ENCODE measurements at regions not wholly inside any gene's neighbourhood (a gene's known extent, or its start where the extent isn't known, plus 50 kb on each side); places are given as distances from the start of the nearest gene placed in this dataset.

DNA sequence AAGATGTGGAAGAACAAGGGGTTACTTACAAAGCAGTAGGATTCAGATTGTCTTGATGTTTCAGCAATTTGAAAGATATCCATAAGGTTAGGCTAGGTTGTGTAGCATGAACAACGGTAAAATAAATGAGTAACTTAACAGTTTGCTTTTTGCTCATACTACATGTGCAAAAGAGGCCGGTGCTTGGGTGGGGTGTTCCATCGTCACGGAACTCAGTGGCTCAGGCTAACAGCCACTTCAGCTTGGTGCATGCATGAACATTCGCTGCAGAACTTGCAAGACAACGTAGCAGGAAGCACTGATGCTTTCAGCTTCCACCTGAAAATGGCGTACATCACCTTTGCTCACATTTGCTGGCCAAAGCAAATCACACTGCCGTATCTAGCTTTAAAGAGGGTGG is 407.3 kb upstream of the CDH20 start:
- CTCF ChIA-PET (ENCODE audit: unreplicated experiment) = no interaction called here
- BruUV-seq (replicated peaks) = no TSS peak
- no peak for DNase-seq (ENCODE audit: low spot score)
- Histone ChIP-seq H4K20me1 (ENCODE audit: insufficient read depth, low read length) (no peaks in the 10 kb centered on the region), H3K9me2 (ENCODE audit: insufficient read depth, low read length) (no peaks in the 10 kb centered on the region), H3K9me3 (ENCODE audit: low read length) (no peaks in the 10 kb centered on the region), H3K36me3 (ENCODE audit: insufficient read depth, low read length) (no peaks in the 10 kb centered on the region), H3K4me2 (ENCODE audit: low read length) (no peak overlapping the region), H3K4me3 (ENCODE audit: low read depth, low read length, poor library complexity, severe bottlenecking) (no peak overlapping the region), H3K79me2 (ENCODE audit: insufficient read depth, low read depth, low read length) (no peaks in the 10 kb centered on the region), H3K4me1 (ENCODE audit: insufficient read depth, low read length, poor library complexity, severe bottlenecking) (no peaks in the 10 kb centered on the region), H3K27ac (ENCODE audit: low read depth, low read length, poor library complexity, severe bottlenecking) (no peak overlapping the region), H2AFZ (ENCODE audit: low read length) (no peak overlapping the region)
- POLR2A ChIA-PET = no interaction called here
- intact Hi-C loops (cut with micrococcal nuclease; ENCODE audit: unreplicated experiment) = no loop called here
- no peak for TF ChIP-seq EZH2phosphoT487 (IDR thresholded peaks at IDR 0.05; ENCODE audit: borderline replicate concordance, low read depth, low read length)
- no peak for TF ChIP-seq CTCF (conservative IDR thresholded peaks at IDR 0.05; ENCODE audit: low read length)

DNA sequence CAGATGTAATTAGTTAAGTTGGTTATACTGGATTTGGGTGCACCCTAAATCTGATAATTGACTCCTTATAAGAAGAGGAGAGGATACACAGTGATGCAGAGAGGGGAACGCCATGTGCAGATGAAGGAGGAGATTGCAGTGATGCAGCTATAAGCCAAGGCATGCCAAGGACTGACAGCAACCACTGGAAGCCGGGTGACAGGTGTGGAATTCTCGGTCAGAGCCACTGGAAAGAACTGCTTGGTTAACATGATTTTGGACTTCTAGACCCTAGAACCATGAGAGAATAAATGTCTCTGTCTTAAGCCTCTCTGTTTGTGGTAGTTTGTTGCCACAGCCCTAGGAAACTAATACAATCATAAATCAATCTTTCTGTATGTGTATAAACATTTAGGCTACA is 403.3 kb upstream of the CDH20 start:
- BruUV-seq (replicated peaks) = no TSS peak
- intact Hi-C loops (cut with micrococcal nuclease; ENCODE audit: unreplicated experiment) = no loop called here
- CTCF ChIA-PET (ENCODE audit: unreplicated experiment) = no interaction called here

More for the DNA sequence above, 403.3 kb upstream of the CDH20 start:
- H3K9me3 ChIP-seq (ENCODE audit: low read length) = no peaks in the 10 kb centered on the region
- no peak overlapping the region for H3K4me2 ChIP-seq (ENCODE audit: low read length)
- DNase-seq (ENCODE audit: low spot score) = no peak
- no peak for TF ChIP-seq EZH2phosphoT487 (IDR thresholded peaks at IDR 0.05; ENCODE audit: borderline replicate concordance, low read depth, low read length)
- no peak for TF ChIP-seq CTCF (conservative IDR thresholded peaks at IDR 0.05; ENCODE audit: low read length)
- POLR2A ChIA-PET = no interaction called here
- H3K79me2 ChIP-seq (ENCODE audit: insufficient read depth, low read depth, low read length) = no peaks in the 10 kb centered on the region
- no peaks in the 10 kb centered on the region for H3K36me3 ChIP-seq (ENCODE audit: insufficient read depth, low read length)
- H2AFZ ChIP-seq (ENCODE audit: low read length) = no peak overlapping the region
- H3K27ac ChIP-seq (ENCODE audit: low read depth, low read length, poor library complexity, severe bottlenecking) = no peak overlapping the region
- H3K4me1 ChIP-seq (ENCODE audit: insufficient read depth, low read length, poor library complexity, severe bottlenecking) = no peaks in the 10 kb centered on the region
- no peaks in the 10 kb centered on the region for H4K20me1 ChIP-seq (ENCODE audit: insufficient read depth, low read length)
- no peaks in the 10 kb centered on the region for H3K9me2 ChIP-seq (ENCODE audit: insufficient read depth, low read length)
- H3K4me3 ChIP-seq (ENCODE audit: low read depth, low read length, poor library complexity, severe bottlenecking) = no peak overlapping the region

All from OCI-LY7 (cell line).